Endothelial cell of umbilical vein (primary cell): ENCODE measurements at regions not wholly inside any gene's neighbourhood (a gene's known extent, or its start where the extent isn't known, plus 50 kb on each side); places are given as distances from the start of the nearest gene placed in this dataset.

ENCODE experiments used
- BruUV-seq: library from RNA; stranded (reverse); fragments of 400-500 nt; replicated peaks from 2 replicates; lab custom pipeline; 2021; lab: Mats Ljungman, UMichigan
- CTCF ChIA-PET: fragments of 300-600, 350-600 bp; sonication (Branson Sonifier 250); formaldehyde crosslinking; loops from one replicate; lab custom pipeline; 2021; ENCODE audit warnings: antibody characterized with exemption, inconsistent platforms; lab: Charles Lee
- POLR2A ChIA-PET: fragments of 300-600, 350-600 bp; sonication (Branson Sonifier 250); formaldehyde crosslinking; loops from one replicate; lab custom pipeline; 2021; ENCODE audit warnings: antibody characterized with exemption, inconsistent platforms; lab: Charles Lee
- DNase-seq: peaks from one replicate; pipeline ENCODE4 v3.0.0-alpha.2; 2011; ENCODE audit warnings: low read depth, low spot score
- FAIRE-seq: peaks from 2 replicates; lab custom pipeline; 2011; peaks lifted over from hg19 to GRCh38; lab: Jason Lieb, UNC
- H2AFZ ChIP-seq: 2 replicates; pipeline ENCODE4 v1.6.0; 2012; ENCODE audit warnings: low read depth, low read length, control low read depth, inconsistent platforms
- H3K27ac ChIP-seq: 2 replicates; pipeline ENCODE4 v1.5.1; 2011; ENCODE audit warnings: low read depth, mild to moderate bottlenecking, control low read depth, low read length, moderate library complexity; ENCODE audit not compliant: insufficient read depth
- H3K27me3 ChIP-seq, 2 experiments: 2 replicates each; pipeline versions ENCODE4 v1.6.0 to v1.6.1; 2011; ENCODE audit warnings: low read length in 2 of 2, mixed read lengths in 1 of 2; ENCODE audit not compliant: control insufficient read depth in 2 of 2, insufficient read depth in 2 of 2
- H3K36me3 ChIP-seq, 2 experiments: 2 replicates in 1 of 2; 3 replicates in 1 of 2; pipeline ENCODE4 v1.5.1; 2011; ENCODE audit warnings: low read length in 2 of 2, mild to moderate bottlenecking in 1 of 2, moderate library complexity in 1 of 2; ENCODE audit not compliant: control insufficient read depth in 2 of 2, insufficient read depth in 2 of 2; ENCODE audit errors: extremely low read depth in 1 of 2
- H3K4me1 ChIP-seq: 3 replicates; pipeline ENCODE4 v1.5.1; 2011; ENCODE audit warnings: mild to moderate bottlenecking, low read length; ENCODE audit not compliant: control insufficient read depth, insufficient read depth; ENCODE audit errors: extremely low read depth
- H3K4me2 ChIP-seq: 2 replicates; pipeline ENCODE4 v1.6.1; 2011; ENCODE audit warnings: low read length, control low read depth, mixed read lengths; ENCODE audit not compliant: insufficient read depth
- H3K4me3 ChIP-seq, 3 experiments: fragments of 200-600 bp in 1 of 3; sonication (generic), shearing (Covaris generic) in 1 of 3; replicated peaks in 1 of 3; 2 replicates each; pipeline ENCODE4 v1.5.1; 2011 to 2016; ENCODE audit warnings: control low read depth in 3 of 3, low read length in 3 of 3, mild to moderate bottlenecking in 2 of 3, inconsistent platforms in 1 of 3, low read depth in 1 of 3, moderate library complexity in 1 of 3; ENCODE audit not compliant: insufficient read depth in 1 of 3
- H3K79me2 ChIP-seq: 2 replicates; pipeline ENCODE4 v1.6.0; 2012; ENCODE audit warnings: low read length, inconsistent platforms; ENCODE audit not compliant: control insufficient read depth, insufficient read depth
- H3K9ac ChIP-seq: replicated peaks from 2 replicates; pipeline ENCODE3; 2011; ENCODE audit warnings: low read length, control low read depth; ENCODE audit not compliant: insufficient read depth; ENCODE audit errors: extremely low read depth
- H3K9me1 ChIP-seq: replicated peaks from 3 replicates; pipeline ENCODE4 v1.6.0; 2011; ENCODE audit warnings: mild to moderate bottlenecking, low read length; ENCODE audit not compliant: control insufficient read depth, insufficient read depth; ENCODE audit errors: extremely low read depth
- H3K9me3 ChIP-seq: replicated peaks from 2 replicates; pipeline ENCODE4 v1.5.1; 2012; ENCODE audit warnings: low read length, inconsistent platforms; ENCODE audit not compliant: control insufficient read depth, insufficient read depth
- H4K20me1 ChIP-seq: replicated peaks from 2 replicates; pipeline ENCODE3; 2011; ENCODE audit warnings: mild to moderate bottlenecking, low read length; ENCODE audit not compliant: control insufficient read depth, insufficient read depth; ENCODE audit errors: extremely low read depth
- EZH2 ChIP-seq: IDR thresholded peaks from 2 replicates; pipeline ENCODE4 v1.6.1; 2012; ENCODE audit warnings: borderline replicate concordance, low read depth, mild to moderate bottlenecking, moderate library complexity, low read length, inconsistent platforms; ENCODE audit not compliant: severe bottlenecking
- FOS ChIP-seq: IDR thresholded peaks from 2 replicates; pipeline ENCODE4 v1.6.1; 2011; ENCODE audit warnings: mild to moderate bottlenecking, low read length, moderate library complexity, borderline replicate concordance; ENCODE audit not compliant: insufficient read depth
- GATA2 ChIP-seq: IDR thresholded peaks from 2 replicates; pipeline ENCODE4 v1.7.0; 2011; ENCODE audit warnings: low read depth, mild to moderate bottlenecking, moderate library complexity, mixed read lengths, low read length; ENCODE audit not compliant: insufficient read length, insufficient read depth
- JUN ChIP-seq: IDR thresholded peaks from 2 replicates; pipeline ENCODE4 v1.6.1; 2011; ENCODE audit warnings: borderline replicate concordance, low read depth; ENCODE audit not compliant: insufficient read length, insufficient read depth
- MYC ChIP-seq: IDR thresholded peaks from one replicate; pipeline ENCODE4 v1.6.1; 2011; ENCODE audit warnings: mild to moderate bottlenecking, low read depth, low read length
- POLR2A ChIP-seq: IDR thresholded peaks from 2 replicates; pipeline ENCODE4 v1.6.1; 2012; ENCODE audit warnings: low read depth, mild to moderate bottlenecking, control low read depth, low read length
- POLR2AphosphoS5 ChIP-seq: IDR thresholded peaks from 2 replicates; pipeline ENCODE4 v1.6.1; 2012; ENCODE audit warnings: low read depth, mild to moderate bottlenecking, control low read depth, low read length, moderate library complexity; ENCODE audit not compliant: insufficient read depth
- dilution Hi-C: fragments of 300-500 bp; cut with MboI; formaldehyde crosslinking; loops from one replicate; pipeline ENCODE4 v1.15.0; 2019; ENCODE audit warnings: low sequenced_read_pairs; ENCODE audit not compliant: extremely low pct_ligation_motif_present
- intact Hi-C: fragments of 100-400 bp; cut with micrococcal nuclease; formaldehyde crosslinking; loops from one replicate; pipeline ENCODE4 v1.10.0; 2022
- TF ChIP-seq, protein P1 (sequence below), 2 donors: IDR thresholded peaks; 1 replicate in 1 of 2; 2 replicates in 1 of 2; pipeline ENCODE4 v1.5.1; 2011; ENCODE audit warnings: low read length in 2 of 2, mild to moderate bottlenecking in 2 of 2, moderate library complexity in 2 of 2, control low read depth in 1 of 2, inconsistent platforms in 1 of 2, low read depth in 1 of 2; ENCODE audit not compliant: insufficient read depth in 1 of 2; ENCODE audit errors: extremely low read depth in 1 of 2
- TF ChIP-seq, protein P2 (sequence below): IDR thresholded peaks from 2 replicates; pipeline ENCODE4 v1.6.1; 2011; ENCODE audit not compliant: insufficient read depth, insufficient read length

- Histone ChIP-seq H3K27me3 (no peaks in the 10 kb centered on the region), H2AFZ (no peak overlapping the region), H3K9me1 (no peaks in the 10 kb centered on the region), H3K9ac (no peak overlapping the region), H3K9me3 (no peaks in the 10 kb centered on the region), H3K36me3 (no peaks in the 10 kb centered on the region), H3K4me3 (no peak overlapping the region), H3K4me2 (no peak overlapping the region), H3K27ac (no peak overlapping the region), H3K4me1 (no peaks in the 10 kb centered on the region), H4K20me1 (no peaks in the 10 kb centered on the region), H3K79me2 (no peaks in the 10 kb centered on the region)
- dilution Hi-C loops: no loop called here
- intact Hi-C loops: no loop called here
- FAIRE-seq: no peak
- ChIA-PET CTCF (interaction anchor here (1.0 to 1.1 kb wide), 3 partner anchors 9 to 14 kb away, joined by 3 read pairs; no protein-coding TSS in a partner anchor), POLR2A (no interaction called here)
- no TSS peak for BruUV-seq
- TF ChIP-seq EZH2 (no peak), GATA2 (no peak), FOS (no peak), POLR2AphosphoS5 (no peak), JUN (no peak), POLR2A (no peak), MYC (no peak)
- TF ChIP-seq, protein P1, sequence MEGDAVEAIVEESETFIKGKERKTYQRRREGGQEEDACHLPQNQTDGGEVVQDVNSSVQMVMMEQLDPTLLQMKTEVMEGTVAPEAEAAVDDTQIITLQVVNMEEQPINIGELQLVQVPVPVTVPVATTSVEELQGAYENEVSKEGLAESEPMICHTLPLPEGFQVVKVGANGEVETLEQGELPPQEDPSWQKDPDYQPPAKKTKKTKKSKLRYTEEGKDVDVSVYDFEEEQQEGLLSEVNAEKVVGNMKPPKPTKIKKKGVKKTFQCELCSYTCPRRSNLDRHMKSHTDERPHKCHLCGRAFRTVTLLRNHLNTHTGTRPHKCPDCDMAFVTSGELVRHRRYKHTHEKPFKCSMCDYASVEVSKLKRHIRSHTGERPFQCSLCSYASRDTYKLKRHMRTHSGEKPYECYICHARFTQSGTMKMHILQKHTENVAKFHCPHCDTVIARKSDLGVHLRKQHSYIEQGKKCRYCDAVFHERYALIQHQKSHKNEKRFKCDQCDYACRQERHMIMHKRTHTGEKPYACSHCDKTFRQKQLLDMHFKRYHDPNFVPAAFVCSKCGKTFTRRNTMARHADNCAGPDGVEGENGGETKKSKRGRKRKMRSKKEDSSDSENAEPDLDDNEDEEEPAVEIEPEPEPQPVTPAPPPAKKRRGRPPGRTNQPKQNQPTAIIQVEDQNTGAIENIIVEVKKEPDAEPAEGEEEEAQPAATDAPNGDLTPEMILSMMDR (IDR thresholded peaks at IDR 0.05; ENCODE audit: extremely low read depth in 1 of 2, insufficient read depth in 1 of 2, low read depth in 1 of 2, low read length in 2 of 2): no peak
- TF ChIP-seq, protein P2, sequence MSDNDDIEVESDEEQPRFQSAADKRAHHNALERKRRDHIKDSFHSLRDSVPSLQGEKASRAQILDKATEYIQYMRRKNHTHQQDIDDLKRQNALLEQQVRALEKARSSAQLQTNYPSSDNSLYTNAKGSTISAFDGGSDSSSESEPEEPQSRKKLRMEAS: no peak
- no peak for DNase-seq
Measured at GRCh38 chr16:85261204-85261603, 148.9 kb upstream of the CIBAR2 start.
